Panc1 (cell line): ENCODE measurements at regions not wholly inside any gene's neighbourhood (a gene's known extent, or its start where the extent isn't known, plus 50 kb on each side); places are given as distances from the start of the nearest gene placed in this dataset.
A peak's percentile ranks its signal among the peaks of the same experiment; 100 is the strongest.

ENCODE experiments used
- ATAC-seq: fragments of 200-7000 bp; cut with Tn5 transposase; 2 replicates; pipeline ENCODE4 v1.9.1; 2020; ENCODE audit warnings: mild to moderate bottlenecking, moderate library complexity
- BruUV-seq: library from RNA; stranded (reverse); fragments of 400-500 nt; replicated peaks from 2 replicates; lab custom pipeline; 2021; lab: Mats Ljungman, UMichigan
- CTCF ChIA-PET: fragments of 300-600 bp; sonication (Branson Sonifier 250); formaldehyde crosslinking; loops from one replicate; lab custom pipeline; 2022; ENCODE audit warnings: antibody characterized with exemption; lab: Charles Lee
- POLR2A ChIA-PET: fragments of 300-600 bp; sonication (Branson Sonifier 250); formaldehyde crosslinking; loops from one replicate; lab custom pipeline; 2022; ENCODE audit warnings: antibody characterized with exemption; lab: Charles Lee
- DNase-seq: peaks from one replicate; pipeline ENCODE4 v3.0.0-alpha.2; 2010; ENCODE audit warnings: low read depth, low spot score
- H3K27ac ChIP-seq: 2 replicates; pipeline ENCODE4 v1.5.1; 2011; ENCODE audit warnings: mild to moderate bottlenecking, low read length, inconsistent platforms
- H3K27me3 ChIP-seq: fragments of 200-500 bp; sonication (Bioruptor generic); 2 replicates; pipeline ENCODE4 v1.6.0; 2014; ENCODE audit warnings: low read length, inconsistent platforms; ENCODE audit not compliant: control insufficient read depth, insufficient read depth
- H3K36me3 ChIP-seq: fragments of 200-500 bp; sonication (Bioruptor generic); 2 replicates; pipeline ENCODE4 v1.5.1; 2014; ENCODE audit warnings: inconsistent platforms, mild to moderate bottlenecking, low read length, moderate library complexity; ENCODE audit not compliant: control insufficient read depth, insufficient read depth
- H3K4me1 ChIP-seq: 2 replicates; pipeline ENCODE4 v1.5.1; 2011; ENCODE audit warnings: inconsistent platforms, mild to moderate bottlenecking, low read length, moderate library complexity; ENCODE audit not compliant: control insufficient read depth, insufficient read depth
- H3K4me3 ChIP-seq, 2 experiments: 2 replicates each; pipeline ENCODE4 v1.5.1; 2011 to 2012; ENCODE audit warnings: low read depth in 2 of 2, low read length in 2 of 2, mild to moderate bottlenecking in 2 of 2, inconsistent platforms in 1 of 2, moderate library complexity in 1 of 2
- H3K9me3 ChIP-seq: fragments of 200-500 bp; sonication (Bioruptor generic); 2 replicates; pipeline ENCODE4 v1.5.1; 2014; ENCODE audit warnings: low read depth, mild to moderate bottlenecking, inconsistent platforms, low read length, moderate library complexity; ENCODE audit not compliant: control insufficient read depth, insufficient read depth
- POLR2AphosphoS5 ChIP-seq: IDR thresholded peaks from 2 replicates; pipeline ENCODE4 v1.6.1; 2012; ENCODE audit warnings: mild to moderate bottlenecking, low read depth, low read length, moderate library complexity
- SIN3A ChIP-seq: IDR thresholded peaks from 2 replicates; pipeline ENCODE4 v1.6.1; 2012; ENCODE audit warnings: low read depth, mild to moderate bottlenecking, low read length, moderate library complexity, borderline replicate concordance; ENCODE audit not compliant: insufficient read depth
- TCF7L2 ChIP-seq: IDR thresholded peaks from 2 replicates; pipeline ENCODE4 v1.6.1; 2011; ENCODE audit warnings: mild to moderate bottlenecking, low read depth, low read length, inconsistent platforms
- in situ Hi-C: cut with HindIII; loops from 2 replicates; pipeline ENCODE4 v1.10.0; 2016; ENCODE audit warnings: low sequenced_read_pairs, low pct_unique_long_range_greater_than_20kb
- intact Hi-C: fragments of 100-400 bp; cut with micrococcal nuclease; formaldehyde crosslinking; loops from one replicate; pipeline ENCODE4 v1.10.0; 2022; ENCODE audit not compliant: unreplicated experiment
- TF ChIP-seq, protein P1 (sequence below), 2 experiments: IDR thresholded peaks; 2 replicates each; pipeline ENCODE4 v1.6.1; 2011 to 2012; ENCODE audit warnings: low read depth in 2 of 2, control low read depth in 1 of 2, low read length in 1 of 2, mild to moderate bottlenecking in 1 of 2, moderate library complexity in 1 of 2; ENCODE audit not compliant: insufficient read depth in 1 of 2
- TF ChIP-seq, protein P2 (sequence below): fragments of 450-650 bp; IDR thresholded peaks from 2 replicates; pipeline ENCODE4 v1.5.1; 2017; ENCODE audit warnings: mild to moderate bottlenecking

DNA sequence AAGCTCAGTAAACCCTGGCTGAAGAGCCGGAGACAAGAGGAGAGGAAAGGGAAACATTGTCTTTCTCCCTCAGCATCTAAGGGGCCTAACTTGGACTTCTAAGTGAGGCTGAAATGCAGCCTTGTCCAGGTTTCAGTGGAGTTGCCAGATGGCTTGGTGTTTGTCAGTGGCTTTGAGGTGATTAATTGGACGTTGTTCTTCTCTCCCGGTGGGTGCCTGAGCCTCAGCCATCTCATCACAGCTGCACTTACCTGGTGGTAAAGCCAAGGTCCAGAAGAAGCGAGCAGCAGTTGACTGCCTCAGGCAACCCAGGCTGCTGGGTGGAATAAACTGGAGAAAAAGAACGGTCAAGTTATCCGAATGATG is 202.2 kb upstream of the NLRP1 start:
- no peak for DNase-seq
- Histone ChIP-seq H3K9me3 (no peaks in the 10 kb centered on the region), H3K36me3 (no peaks in the 10 kb centered on the region), H3K27me3 (no peaks in the 10 kb centered on the region), H3K4me3 (no peak overlapping the region), H3K27ac (no peak overlapping the region), H3K4me1 (no peaks in the 10 kb centered on the region)
- intact Hi-C loops (no loop called here), in situ Hi-C loops (no loop called here)
- TF ChIP-seq POLR2AphosphoS5 = no peak
- TF ChIP-seq, protein P1, sequence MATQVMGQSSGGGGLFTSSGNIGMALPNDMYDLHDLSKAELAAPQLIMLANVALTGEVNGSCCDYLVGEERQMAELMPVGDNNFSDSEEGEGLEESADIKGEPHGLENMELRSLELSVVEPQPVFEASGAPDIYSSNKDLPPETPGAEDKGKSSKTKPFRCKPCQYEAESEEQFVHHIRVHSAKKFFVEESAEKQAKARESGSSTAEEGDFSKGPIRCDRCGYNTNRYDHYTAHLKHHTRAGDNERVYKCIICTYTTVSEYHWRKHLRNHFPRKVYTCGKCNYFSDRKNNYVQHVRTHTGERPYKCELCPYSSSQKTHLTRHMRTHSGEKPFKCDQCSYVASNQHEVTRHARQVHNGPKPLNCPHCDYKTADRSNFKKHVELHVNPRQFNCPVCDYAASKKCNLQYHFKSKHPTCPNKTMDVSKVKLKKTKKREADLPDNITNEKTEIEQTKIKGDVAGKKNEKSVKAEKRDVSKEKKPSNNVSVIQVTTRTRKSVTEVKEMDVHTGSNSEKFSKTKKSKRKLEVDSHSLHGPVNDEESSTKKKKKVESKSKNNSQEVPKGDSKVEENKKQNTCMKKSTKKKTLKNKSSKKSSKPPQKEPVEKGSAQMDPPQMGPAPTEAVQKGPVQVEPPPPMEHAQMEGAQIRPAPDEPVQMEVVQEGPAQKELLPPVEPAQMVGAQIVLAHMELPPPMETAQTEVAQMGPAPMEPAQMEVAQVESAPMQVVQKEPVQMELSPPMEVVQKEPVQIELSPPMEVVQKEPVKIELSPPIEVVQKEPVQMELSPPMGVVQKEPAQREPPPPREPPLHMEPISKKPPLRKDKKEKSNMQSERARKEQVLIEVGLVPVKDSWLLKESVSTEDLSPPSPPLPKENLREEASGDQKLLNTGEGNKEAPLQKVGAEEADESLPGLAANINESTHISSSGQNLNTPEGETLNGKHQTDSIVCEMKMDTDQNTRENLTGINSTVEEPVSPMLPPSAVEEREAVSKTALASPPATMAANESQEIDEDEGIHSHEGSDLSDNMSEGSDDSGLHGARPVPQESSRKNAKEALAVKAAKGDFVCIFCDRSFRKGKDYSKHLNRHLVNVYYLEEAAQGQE (IDR thresholded peaks at IDR 0.05; ENCODE audit: insufficient read depth in 1 of 2, low read depth in 2 of 2, low read length in 1 of 2) = no peak
- POLR2A ChIA-PET = interaction anchor here (0.6 kb wide), 1 partner anchor 13 kb away, joined by 4 read pairs; no protein-coding TSS in a partner anchor
- CTCF ChIA-PET = no interaction called here
- BruUV-seq = no TSS peak
- no peak for ATAC-seq

- H3K36me3 ChIP-seq = no peaks in the 10 kb centered on the region
- DNase-seq = no peak
- intact Hi-C loops = no loop called here
- no peaks in the 10 kb centered on the region for H3K9me3 ChIP-seq
- H3K27me3 ChIP-seq = no peaks in the 10 kb centered on the region
- ChIA-PET CTCF (no interaction called here), POLR2A (no interaction called here)
- no peak overlapping the region for H3K4me3 ChIP-seq
- H3K4me1 ChIP-seq = no peaks in the 10 kb centered on the region
- H3K27ac ChIP-seq = no peak overlapping the region
- TF ChIP-seq TCF7L2 = no peak
- TF ChIP-seq, protein P2, sequence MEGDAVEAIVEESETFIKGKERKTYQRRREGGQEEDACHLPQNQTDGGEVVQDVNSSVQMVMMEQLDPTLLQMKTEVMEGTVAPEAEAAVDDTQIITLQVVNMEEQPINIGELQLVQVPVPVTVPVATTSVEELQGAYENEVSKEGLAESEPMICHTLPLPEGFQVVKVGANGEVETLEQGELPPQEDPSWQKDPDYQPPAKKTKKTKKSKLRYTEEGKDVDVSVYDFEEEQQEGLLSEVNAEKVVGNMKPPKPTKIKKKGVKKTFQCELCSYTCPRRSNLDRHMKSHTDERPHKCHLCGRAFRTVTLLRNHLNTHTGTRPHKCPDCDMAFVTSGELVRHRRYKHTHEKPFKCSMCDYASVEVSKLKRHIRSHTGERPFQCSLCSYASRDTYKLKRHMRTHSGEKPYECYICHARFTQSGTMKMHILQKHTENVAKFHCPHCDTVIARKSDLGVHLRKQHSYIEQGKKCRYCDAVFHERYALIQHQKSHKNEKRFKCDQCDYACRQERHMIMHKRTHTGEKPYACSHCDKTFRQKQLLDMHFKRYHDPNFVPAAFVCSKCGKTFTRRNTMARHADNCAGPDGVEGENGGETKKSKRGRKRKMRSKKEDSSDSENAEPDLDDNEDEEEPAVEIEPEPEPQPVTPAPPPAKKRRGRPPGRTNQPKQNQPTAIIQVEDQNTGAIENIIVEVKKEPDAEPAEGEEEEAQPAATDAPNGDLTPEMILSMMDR = no peak
- TF ChIP-seq, protein P1 (IDR thresholded peaks at IDR 0.05; ENCODE audit: insufficient read depth in 1 of 2, low read depth in 2 of 2, low read length in 1 of 2) = no peak
- no peak for TF ChIP-seq SIN3A
- TF ChIP-seq POLR2AphosphoS5 = no peak
- in situ Hi-C loops = no loop called here
- BruUV-seq = no TSS peak
- peak; percentile 66; the same call in 1 of the 2 replicates for ATAC-seq
These were observed 204.1 kb upstream of the NLRP1 start for GRCh38 chr17:5788266-5788900.
